SKM-1 (cell line): ENCODE measurements at regions not wholly inside any gene's neighbourhood (a gene's known extent, or its start where the extent isn't known, plus 50 kb on each side); places are given as distances from the start of the nearest gene placed in this dataset.
"Not testable (repeated sequence)": the region's sequence is repeated elsewhere in the genome, so short reads cannot be mapped to it uniquely, and the experiment has no call there.

Source experiments
- DNase-seq: peaks from one replicate; lab custom pipeline; 2025; ENCODE audit not compliant: unreplicated experiment; lab: John Stamatoyannopoulos, UW

DNA sequence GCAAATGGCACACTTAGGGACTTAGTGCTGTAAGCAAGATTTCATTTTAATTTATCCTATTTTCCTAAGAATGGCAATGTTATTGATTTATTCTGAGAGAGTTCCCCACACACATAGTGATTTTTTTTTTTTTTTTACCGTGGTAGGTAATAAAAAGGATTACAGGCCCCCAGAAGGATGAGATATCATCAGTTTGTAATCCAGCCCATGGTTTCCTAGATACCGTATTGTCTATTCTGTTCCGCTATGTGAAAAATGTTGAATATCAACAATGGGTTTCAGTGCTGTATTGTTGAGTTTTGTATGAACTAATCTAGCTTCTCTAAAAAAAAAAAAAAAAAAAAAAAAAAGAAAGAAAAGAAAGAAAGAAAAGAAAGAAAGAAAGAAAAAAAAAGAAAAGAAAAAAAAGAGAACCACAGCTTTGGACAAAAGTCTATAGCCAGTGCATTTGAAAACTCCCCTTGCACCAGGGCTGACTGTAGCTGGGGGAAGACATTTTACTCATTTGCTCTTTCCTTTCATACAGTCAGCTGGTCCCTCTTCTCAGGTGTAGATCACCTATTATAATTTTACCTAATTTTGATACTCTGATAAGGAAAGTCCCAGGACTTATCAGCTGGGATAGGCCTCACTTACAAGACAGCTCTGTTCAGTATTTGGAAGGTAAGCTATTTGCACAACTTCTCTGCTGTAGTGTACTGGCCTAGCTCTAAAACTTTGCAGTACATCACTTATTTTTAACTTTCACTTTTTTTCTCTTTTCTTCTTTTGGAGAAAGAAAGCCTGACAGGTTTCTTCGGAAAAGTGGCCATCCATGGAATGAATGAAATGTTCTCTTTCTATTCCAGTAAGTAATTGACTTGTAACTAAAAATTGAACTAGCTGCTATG is 101.4 kb upstream of the SOX2 start:
- no peak for DNase-seq

DNA sequence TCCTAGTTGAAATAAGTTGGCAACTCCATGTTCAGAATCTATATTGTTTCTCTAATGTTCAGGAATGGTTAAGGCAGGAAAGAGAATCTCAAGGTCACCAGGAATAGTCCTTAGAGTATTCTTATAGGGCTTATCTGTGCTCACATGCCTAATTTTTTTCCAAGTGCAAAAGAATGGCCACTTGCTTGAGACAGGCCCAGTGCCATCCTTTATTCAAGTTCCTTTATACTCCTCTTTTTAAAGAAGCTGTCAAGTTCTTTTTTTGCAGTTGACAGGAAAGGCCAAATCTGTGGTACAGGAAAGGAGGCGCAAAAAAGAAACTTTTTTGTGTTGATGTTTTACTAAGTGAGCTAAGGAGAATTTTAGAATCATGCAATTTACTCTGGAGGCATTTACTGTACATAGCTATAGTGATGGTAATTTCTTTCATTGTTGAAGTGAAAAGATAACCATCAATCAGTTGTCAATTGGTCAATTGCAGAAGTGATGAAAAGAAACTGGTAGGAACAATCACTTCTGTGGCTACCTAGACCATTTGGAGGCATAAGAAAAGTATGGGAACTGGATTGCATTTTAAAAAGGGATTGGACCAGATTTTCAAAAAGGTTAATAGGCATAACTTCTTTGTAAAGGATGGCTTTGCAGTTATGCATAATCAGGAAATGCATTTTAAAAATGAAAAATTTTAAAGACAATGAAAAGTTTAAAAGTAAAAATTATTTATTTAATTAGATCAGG is 102.5 kb upstream of the SOX2 start:
- no peak for DNase-seq

DNA sequence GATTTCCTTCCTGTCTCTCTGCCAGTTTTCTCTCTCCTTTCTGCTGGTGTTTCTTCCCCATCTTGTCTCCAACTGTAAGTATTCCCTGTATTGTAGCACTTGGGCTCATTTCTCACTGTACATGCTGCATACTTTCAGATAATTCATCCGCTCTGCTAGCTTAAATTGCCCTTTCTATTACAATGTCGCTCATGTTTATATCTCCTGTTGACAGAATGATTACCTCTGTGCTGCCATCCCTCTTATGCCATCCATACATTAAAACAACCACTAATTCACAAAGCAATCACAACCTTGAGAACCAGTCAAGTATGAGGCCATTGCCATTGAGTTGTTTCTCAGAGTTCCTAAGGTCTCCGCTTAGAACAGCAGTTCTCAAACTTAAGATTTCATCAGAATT is 107.5 kb upstream of the SOX2 start:
- DNase-seq: no peak

DNA sequence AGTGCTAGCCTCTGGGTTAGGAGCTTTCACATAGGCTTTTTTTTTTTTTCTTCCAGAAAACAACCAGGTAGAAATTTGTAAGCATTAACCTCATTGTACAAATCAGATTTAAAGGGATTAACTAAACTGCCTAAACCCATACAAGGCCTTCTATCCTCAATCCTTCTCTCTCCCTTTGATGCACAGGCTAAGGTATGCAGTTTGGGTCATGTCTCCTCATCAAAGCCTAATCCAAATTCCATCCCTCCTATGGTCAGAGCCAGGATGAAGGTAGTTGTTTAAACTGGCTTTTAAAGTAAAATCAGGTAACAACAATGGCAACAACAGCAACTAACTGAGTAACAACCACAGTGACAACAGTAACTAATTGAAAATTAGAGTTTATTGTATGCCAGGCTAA is 115.6 kb upstream of the SOX2 start:
- no peak for DNase-seq

DNA sequence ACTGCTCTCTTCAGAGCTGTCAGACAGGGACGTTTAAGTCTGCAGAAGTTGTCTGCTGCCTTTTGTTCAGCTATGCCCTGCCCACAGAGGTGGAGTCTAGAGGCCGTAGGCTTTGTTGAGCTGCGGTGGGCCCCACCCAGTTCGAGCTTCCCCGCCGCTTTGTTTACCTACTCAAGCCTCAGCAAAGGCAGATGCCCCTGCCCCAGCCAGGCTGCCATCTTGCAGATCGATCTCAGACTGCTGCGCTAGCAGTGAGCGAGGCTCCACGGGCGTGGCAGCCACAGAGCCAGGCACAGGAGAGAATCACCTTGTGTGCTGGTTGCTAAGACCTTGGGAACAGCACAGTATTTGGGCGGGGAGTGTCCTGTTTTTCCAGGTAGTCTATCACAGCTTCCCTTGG is 120.8 kb upstream of the SOX2 start:
- not testable (repeated sequence) for DNase-seq

DNA sequence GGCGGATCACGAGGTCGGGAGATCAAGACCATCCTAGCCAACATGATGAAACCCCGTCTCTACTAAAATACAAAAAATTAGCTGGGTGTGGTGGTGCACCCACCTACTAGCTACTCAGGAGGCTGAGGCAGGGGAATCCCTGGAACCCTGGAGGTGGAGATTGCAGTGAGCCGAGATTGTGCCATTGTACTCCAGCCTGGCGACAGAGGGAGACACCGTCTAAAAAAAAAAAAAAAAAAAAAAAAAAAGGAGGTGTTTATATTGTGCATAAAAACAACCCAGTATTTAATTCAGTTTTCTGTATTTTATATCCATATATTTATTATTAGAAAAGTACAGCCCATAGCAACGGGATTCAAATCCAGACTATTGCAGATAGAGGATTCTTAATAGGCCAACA is 129.1 kb upstream of the SOX2 start:
- no peak for DNase-seq

DNA sequence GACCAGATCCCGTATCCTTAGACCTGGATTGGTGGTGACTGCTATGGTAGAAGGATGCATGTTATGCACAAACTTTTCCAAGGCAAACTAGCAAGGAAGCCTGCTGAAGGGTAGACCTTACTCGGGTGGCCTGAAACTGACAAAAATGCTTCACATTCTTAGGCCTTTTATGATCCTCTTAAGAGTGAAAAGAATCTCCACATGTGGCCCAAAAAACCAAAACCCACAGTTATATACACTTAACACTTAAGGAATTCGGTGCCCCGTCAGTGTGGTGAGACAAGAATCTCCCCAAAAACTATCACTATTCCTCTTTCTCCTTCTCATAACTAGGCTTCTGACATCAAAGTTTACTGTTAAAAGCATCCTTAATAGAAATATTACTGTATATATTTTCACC is 130.1 kb upstream of the SOX2 start:
- no peak for DNase-seq

DNA sequence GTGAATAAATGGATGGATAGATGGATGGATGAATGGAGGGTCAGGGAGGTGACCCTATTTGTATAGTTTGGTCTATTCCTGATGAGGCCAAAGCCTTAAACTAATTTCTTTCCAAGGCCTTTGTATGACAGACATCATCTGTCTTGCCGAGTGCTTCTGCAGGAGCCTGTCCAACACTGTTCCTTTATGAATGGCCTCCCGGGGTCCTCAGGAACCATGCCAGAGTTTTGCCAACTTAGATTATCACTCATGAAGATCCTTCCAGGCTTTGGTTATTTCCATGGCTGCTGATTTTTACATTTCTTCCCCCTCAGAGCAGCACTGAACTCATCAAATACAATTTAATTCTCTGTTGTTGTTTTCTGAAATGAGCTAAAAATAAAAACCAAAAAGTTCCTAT is 133.0 kb upstream of the SOX2 start:
- DNase-seq: no peak

DNA sequence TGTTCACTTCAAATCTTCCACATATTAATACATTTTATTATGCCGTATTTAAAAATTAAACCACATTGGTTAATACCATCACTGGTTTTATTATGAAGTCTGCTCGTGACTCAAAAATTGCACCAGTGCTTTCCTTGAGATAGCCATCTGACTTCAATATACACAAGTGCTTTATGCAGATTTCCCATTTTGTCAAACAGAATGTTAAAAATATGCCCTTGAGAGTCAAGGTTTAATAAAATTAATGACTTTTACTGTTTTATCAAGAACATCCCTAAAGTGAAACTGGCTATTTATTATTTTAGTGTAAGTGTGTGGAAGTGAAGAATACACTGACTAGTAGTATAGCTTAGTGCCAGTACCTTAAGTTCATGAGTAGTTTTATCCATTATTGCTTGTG is 139.3 kb upstream of the SOX2 start:
- DNase-seq: no peak

DNA sequence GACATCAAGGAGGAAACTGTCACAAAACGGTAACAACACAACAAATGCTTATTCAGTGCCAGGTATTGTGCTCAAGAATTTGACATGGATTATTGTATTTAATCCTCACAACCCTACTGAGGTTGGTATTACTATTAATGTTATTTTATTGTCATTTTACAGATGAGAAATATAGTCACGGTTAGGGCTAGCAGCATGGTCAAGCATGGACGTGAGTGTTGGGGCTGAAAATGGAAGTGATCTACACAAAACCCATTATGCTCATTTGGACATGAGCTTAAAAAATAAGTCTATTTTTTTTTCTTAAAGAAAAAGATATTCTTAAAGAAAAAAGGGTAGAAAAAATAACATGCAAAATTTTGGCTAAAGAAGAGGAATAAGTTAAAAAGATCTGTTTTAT is 141.3 kb upstream of the SOX2 start:
- DNase-seq: no peak

DNA sequence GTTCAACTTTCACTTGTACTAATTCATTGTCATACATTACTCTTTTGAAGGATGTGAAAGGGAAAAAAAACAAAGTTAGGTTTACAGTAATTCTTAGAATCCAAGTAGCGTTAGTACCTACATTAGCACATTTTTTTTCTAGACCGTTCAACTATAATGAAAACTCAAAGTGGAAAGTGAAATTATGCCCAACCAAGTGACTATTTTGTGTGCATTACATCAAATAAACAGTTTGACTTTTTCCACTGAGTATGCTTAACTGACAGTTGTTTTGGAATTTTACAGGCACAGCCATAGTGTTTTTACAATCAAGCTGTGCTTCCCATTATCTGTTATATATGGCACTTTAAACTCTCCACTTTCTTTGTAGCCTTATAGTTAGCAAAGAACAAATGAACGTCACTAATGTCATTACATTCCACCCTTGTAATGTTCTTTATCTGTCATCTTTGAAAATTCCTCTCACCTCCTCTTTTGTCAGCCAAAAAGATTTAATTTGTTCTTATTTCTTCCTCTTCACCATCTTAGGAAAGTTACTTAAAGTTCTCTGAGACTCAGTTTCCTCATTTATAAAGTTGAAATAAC is 142.3 kb upstream of the SOX2 start:
- no peak for DNase-seq

DNA sequence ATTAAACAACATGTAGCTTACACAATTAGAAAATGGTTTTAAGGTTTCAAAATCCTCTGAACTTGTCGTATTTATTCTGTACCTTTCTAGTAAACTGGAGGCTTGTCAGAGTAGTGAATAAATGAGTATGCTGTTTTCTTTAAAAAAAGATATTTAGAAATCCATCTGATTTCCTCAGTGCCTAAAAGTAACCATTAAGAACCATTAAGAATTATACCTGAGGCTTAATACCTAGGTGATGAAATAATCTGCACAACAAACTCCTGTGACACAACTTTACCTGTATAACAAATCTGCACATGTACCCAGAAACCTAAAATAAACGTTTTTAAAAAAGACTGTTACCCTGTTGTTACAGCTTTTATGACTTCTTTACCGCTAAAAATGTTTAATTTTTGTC is 143.0 kb upstream of the SOX2 start:
- no peak for DNase-seq

DNA sequence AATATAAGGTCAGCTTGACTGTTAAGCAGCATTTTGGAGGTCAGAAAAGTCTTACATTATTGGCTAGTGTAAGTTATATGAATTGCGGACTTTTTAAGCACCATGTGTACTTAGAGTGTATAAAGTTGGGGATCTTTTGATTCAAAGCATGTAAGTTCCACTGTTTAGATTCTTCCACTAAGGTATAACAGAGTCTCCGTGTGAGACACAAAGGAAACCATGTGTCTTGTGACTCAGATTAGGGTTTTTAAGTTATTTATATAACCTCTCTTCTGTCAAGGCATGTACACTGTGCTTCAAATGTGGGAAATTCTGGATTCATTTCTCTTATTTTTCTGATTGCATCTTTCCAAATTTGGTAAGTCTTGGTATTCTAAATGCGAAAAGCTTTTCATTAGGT is 143.5 kb upstream of the SOX2 start:
- no peak for DNase-seq

DNA sequence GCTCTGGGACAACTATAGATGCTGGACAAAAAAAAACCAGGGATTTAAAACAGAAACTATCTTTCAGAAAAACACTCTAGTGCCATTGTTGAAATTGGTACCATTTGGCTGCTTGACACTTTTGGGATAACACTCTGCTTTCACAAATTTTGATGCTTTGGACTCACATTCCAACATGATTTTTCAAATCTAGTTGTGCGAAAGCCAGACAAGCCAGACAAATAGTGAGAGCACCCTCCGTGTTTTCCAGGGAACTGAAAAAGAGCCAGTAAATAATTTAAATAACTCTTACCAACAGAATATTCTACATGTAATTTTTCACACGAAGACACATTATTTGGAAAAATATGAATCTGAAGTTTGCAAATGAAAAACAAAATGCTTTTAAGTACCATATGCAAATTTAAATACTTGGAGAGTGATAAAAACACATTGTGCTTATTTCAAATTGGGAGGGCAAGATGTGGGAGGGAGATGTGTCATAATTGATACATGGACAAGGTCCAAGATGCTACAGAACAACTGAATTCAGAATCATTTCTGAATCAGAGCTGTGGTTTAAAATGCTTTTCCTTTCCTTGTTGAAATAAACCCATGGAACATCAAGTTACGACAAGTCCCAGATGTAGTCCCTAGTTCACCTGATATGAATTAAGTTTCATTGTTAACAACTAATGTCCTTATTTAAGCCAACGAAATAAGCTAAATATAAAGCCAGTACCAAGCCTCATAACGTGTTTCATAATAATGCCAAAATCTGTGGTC is 144.2 kb upstream of the SOX2 start:
- no peak for DNase-seq

DNA sequence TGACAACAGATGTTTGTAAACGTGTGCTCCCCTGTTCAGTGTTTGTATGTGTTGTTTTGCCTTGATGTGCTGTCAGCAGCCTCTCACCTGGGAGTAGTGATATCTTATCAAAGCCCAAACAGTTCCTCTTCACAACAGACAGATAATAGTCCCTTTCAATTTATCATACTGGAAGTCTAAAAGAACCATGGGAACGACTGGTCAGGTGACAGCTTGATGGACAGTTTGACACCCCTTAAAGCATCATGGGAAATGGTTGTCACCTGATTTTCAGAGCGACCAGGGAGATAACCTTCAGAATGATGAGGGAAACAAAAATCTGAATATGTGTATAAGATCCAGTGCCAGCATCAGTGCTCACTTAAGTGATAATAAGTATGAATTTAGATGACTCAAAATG is 146.3 kb upstream of the SOX2 start:
- DNase-seq: no peak

DNA sequence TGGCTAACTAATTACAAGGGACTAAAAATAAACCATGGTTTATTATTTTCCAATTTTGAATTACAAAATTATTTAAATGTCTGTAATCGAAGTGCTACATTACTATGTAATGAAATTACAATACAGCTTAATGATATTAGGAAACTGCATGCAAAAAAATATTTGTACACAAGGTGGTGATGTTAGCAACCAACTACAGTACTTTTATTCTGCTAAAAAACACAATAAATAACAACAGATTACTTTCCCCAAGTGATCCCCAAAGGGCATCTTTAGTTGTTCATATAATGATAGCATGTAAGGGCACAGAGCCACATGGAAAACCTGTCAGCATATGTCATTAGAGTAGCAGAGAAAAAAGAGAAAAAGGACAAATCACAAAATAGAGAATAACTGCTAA is 147.5 kb upstream of the SOX2 start:
- DNase-seq: no peak

DNA sequence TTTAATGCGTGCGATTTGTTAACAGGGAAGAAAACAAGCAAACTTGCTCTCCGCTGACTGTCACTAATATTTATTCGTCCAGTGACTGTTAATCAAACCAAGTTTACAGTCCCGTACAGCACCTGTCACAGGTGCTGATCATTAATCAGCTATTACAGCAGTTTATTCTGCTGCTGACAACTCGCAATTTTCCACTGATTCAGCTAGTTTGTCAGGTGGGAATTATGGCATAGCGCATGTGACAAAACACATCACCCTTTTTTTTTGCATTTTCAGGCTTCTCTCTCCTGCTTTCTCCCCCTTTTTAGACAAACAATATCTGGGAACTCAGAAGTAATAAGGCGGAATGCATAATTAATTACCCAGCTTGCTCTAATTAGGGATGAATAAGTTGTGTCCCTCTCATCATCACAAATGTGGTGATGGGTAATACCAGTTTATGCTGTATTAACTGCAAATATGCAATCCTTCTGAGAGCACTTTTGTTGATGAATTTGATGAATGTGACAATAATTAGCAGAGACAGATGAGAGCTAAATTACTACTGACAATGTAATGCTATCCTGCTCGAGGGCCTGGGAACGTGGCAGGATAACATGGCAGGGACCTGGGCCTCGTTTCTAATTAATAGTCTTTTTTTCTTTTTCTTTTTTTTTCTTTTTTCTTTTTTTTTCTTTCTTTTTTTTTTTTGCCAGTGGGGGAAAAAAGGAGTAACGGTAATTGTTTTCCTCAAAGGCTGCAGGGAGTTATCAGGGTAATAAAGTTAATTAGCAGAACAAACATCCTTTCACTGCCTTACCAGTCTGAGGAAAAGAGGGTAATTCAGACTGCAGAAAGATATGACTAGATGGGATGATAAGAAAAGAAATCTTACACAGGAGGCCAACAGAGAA is 150.3 kb upstream of the SOX2 start:
- no peak for DNase-seq

DNA sequence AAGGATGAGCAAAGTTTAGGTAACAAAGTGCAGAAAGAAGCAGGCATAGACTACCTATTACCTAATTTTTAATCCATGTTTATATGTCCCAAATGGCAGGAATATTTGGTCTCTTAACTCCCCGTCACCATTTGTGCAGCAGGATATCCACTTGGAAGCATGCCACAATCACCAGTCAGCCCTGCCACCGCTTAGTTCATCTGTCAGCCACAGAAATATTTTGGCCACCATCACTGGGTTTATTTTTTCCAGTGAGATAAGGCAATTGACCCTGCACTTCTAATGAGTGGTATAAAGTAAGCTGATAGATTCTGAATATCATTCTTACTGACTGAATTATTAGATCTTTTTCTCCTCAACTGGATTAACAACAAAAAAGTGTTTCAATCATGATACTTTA is 152.9 kb upstream of the SOX2 start:
- no peak for DNase-seq

DNA sequence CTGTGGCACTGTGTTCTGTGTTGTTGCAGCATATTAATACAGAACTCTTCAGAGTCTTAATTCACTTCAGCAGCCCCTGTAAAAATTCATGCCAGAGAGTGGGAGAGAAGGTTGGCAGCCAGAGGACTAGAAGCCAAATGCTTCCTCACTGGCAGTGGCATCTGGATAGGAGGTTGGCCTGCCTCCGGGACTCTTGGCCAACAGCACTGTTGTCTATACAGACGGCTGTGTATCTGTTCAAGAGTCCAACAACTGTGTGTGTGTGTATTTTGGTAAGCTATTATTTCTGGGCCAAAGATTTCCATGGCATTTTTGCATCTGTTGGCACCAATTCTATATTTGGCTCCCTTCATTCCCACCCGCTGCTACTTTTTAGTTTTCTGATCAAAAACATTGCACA is 156.0 kb upstream of the SOX2 start:
- no peak for DNase-seq

DNA sequence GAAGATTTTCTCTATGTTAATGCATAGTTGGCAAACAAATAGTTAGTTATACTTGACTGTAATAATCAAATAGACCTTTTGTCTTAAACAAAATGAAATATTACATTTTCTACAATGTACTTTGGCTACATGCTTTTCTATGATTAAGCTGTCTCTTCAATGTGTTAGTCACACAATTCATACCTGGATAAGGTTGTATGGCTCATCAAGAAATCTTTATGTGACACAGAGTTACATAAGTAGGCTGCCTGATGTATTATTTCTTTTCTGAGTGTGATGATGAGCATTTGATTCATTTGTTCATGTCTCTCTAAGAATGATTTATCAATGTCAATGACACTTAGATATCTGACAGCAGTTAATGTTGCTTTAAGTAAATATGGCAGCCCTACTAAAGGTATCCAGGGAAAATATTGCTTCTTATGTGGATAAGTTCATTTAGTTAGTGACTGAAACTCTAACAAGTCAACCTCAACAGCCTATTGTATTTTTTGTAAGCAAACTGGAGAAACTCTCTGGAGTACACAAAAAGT is 157.4 kb upstream of the SOX2 start:
- no peak for DNase-seq
